Stomach (tissue), 8 donors: ENCODE measurements at regions not wholly inside any gene's neighbourhood (a gene's known extent, or its start where the extent isn't known, plus 50 kb on each side); places are given as distances from the start of the nearest gene placed in this dataset.

Source experiments
- DNase-seq, 2 donors: peaks; one replicate each; pipeline versions ENCODE4 v3.0.0 to v3.0.0-alpha.2; 2013 to 2019
- H3K27ac ChIP-seq, 5 donors: fragments of 200-600 bp in 4 of 5; sonication (generic) in 4 of 5; one replicate each; pipeline ENCODE4 v1.5.1; 2013 to 2019; ENCODE audit warnings: mild to moderate bottlenecking in 1 of 5, moderate library complexity in 1 of 5
- H3K27me3 ChIP-seq, 3 donors: fragments of 200-600 bp; sonication (generic); one replicate each; pipeline ENCODE4 v1.5.1; 2017 to 2019; ENCODE audit warnings: mixed run types in 1 of 3
- H3K36me3 ChIP-seq, 4 donors: fragments of 200-600 bp; sonication (generic); 1 replicate in 3 of 4; 2 replicates in 1 of 4; pipeline ENCODE4 v1.5.1; 2016 to 2019
- H3K4me1 ChIP-seq, 4 donors: fragments of 200-600 bp; sonication (generic); one replicate each; pipeline ENCODE4 v1.5.1; 2016 to 2019
- H3K4me3 ChIP-seq, 4 donors: fragments of 200-600 bp; sonication (generic) in 3 of 4; one replicate each; pipeline ENCODE4 v1.5.1; 2016 to 2019; ENCODE audit warnings: mild to moderate bottlenecking in 1 of 4
- H3K9me3 ChIP-seq, 4 donors: fragments of 200-600 bp; sonication (generic); one replicate each; pipeline ENCODE4 v1.5.1; 2016 to 2019
- EP300 ChIP-seq: sonication (generic); formaldehyde crosslinking; IDR thresholded peaks from one replicate; pipeline ENCODE4 v1.6.1; 2017; ENCODE audit warnings: antibody characterized with exemption
- POLR2A ChIP-seq, 4 donors: fragments of 450-650 bp; IDR thresholded peaks; one replicate each; pipeline ENCODE4 v1.6.1; 2016; ENCODE audit warnings: antibody characterized with exemption in 4 of 4, control low read depth in 2 of 4, mild to moderate bottlenecking in 1 of 4, moderate library complexity in 1 of 4
- POLR2AphosphoS5 ChIP-seq, 3 donors: sonication (generic); formaldehyde crosslinking; IDR thresholded peaks; one replicate each; pipeline ENCODE4 v1.6.1; 2016; ENCODE audit warnings: antibody characterized with exemption in 3 of 3
- WGBS, 5 donors: extraction: QIAGEN DNeasy Blood & Tissue Kit in 3 of 5; methylation state at CpG; one replicate each; pipeline versions ENCODE4 v1.1.5 to v1.1.7; 2013 to 2018; 5-methylcytosine and 5-hydroxymethylcytosine counted together
- intact Hi-C: fragments of 100-400 bp; cut with DNase I; formaldehyde crosslinking; loops from one replicate; pipeline ENCODE4 v1.15.1; 2023; ENCODE audit warnings: low total_unique reads
- TF ChIP-seq, protein P1 (sequence below), 7 experiments: fragments of 450-650 bp in 4 of 7; fragments of 200-600 bp in 3 of 7; sonication (generic) in 3 of 7; IDR thresholded peaks; one replicate each; pipeline ENCODE4 v1.5.1; 2016 to 2019; ENCODE audit warnings: antibody characterized with exemption in 7 of 7, control low read depth in 2 of 7, mild to moderate bottlenecking in 1 of 7
- donor health status: healthy with polysubstance abuse.
- donor health status: Bipolar disorder and iron deficiency.
- donor health status: healthy.

DNA sequence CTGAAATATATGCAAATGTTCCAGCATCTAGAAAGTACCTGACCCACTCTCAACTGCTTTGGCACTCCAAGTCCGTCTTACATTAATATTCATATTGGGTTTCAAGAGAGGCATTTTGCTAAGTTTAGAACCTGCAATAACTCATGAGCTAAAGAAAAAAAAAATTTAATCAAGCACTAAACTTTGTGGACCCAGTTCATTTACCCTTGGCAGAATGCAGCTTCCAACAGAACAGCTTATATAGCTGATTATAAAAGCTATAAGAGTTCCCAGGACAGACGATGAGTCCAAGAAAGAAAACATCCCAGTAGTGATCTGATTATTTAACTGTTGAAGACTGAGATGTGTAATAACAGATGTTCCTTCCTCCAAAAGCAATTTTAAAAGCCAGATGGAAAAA, 592.0 kb downstream of the KCNH5 start:
- TF ChIP-seq POLR2AphosphoS5 (IDR thresholded peaks at IDR 0.05) = no peak
- TF ChIP-seq, protein P1, sequence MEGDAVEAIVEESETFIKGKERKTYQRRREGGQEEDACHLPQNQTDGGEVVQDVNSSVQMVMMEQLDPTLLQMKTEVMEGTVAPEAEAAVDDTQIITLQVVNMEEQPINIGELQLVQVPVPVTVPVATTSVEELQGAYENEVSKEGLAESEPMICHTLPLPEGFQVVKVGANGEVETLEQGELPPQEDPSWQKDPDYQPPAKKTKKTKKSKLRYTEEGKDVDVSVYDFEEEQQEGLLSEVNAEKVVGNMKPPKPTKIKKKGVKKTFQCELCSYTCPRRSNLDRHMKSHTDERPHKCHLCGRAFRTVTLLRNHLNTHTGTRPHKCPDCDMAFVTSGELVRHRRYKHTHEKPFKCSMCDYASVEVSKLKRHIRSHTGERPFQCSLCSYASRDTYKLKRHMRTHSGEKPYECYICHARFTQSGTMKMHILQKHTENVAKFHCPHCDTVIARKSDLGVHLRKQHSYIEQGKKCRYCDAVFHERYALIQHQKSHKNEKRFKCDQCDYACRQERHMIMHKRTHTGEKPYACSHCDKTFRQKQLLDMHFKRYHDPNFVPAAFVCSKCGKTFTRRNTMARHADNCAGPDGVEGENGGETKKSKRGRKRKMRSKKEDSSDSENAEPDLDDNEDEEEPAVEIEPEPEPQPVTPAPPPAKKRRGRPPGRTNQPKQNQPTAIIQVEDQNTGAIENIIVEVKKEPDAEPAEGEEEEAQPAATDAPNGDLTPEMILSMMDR (IDR thresholded peaks at IDR 0.05) = no peak
- TF ChIP-seq EP300 = no peak
- TF ChIP-seq POLR2A (IDR thresholded peaks at IDR 0.05) = no peak
- H3K9me3 ChIP-seq = no peaks in the 10 kb centered on the region
- H3K27me3 ChIP-seq = no peaks in the 10 kb centered on the region
- no peak overlapping the region for H3K27ac ChIP-seq
- no peaks in the 10 kb centered on the region for H3K36me3 ChIP-seq
- intact Hi-C loops = no loop called here
- no peak overlapping the region for H3K4me3 ChIP-seq
- H3K4me1 ChIP-seq = no peaks in the 10 kb centered on the region
- 64 to 83% (median 75%) methylated on average over 2 of the region's 2 CpGs for WGBS, 5 donors
- DNase-seq = no peak

DNA sequence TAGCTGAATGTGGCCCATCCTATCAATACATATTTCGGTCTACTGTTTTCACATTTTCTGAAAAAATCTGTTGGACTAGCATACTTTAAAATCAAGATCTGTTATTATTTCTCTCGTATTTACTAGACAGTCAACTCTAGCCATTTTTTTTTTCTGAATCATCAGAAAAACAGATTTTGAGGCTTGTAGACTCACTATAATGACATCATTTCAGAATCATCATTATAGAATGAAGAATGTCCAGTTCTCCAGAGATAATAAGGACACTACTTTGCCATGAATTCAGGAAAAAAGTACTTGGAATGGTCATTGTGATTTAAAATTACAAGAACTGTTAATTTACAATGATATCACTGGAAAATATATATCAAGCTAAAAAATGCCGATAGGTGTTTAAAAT, 589.8 kb downstream of the KCNH5 start:
- Histone ChIP-seq H3K4me3 (no peak overlapping the region), H3K27me3 (no peaks in the 10 kb centered on the region), H3K27ac (no peak overlapping the region), H3K4me1 (no peaks in the 10 kb centered on the region), H3K36me3 (no peaks in the 10 kb centered on the region), H3K9me3 (no peaks in the 10 kb centered on the region)
- intact Hi-C loops = no loop called here
- TF ChIP-seq POLR2AphosphoS5 (IDR thresholded peaks at IDR 0.05) = no peak
- TF ChIP-seq POLR2A (IDR thresholded peaks at IDR 0.05) = no peak
- TF ChIP-seq, protein P1 (IDR thresholded peaks at IDR 0.05) = no peak
- WGBS, 5 donors = 87 to 96% (median 94%) methylated on average over 3 of the region's 3 CpGs
- no peak for DNase-seq

DNA sequence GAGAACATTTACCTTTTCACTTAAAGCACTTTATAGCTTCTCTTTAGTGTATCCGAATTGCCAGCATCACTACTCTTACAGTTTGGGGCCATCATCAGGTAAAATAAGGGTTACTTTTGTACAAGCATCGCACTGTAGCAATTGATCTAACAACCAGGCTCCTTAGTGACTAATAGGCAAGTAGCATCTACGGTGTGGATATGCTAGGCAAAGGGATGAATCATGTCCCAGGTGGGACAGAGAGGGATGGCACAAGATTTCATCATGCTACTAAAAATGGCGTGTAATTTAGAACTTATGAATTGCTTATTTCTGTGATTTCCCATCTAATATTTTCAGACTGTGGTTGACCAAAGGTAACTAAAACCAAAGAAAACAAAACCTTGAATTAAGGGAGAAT, 582.3 kb downstream of the KCNH5 start:
- Histone ChIP-seq H3K36me3 (no peaks in the 10 kb centered on the region), H3K9me3 (no peaks in the 10 kb centered on the region), H3K4me1 (no peaks in the 10 kb centered on the region), H3K4me3 (no peak overlapping the region), H3K27ac (no peak overlapping the region), H3K27me3 (no peaks in the 10 kb centered on the region)
- WGBS, 5 donors = 81 to 87% (median 84%) methylated on average over 4 of the region's 4 CpGs
- intact Hi-C loops = no loop called here
- DNase-seq = no peak
- no peak for TF ChIP-seq POLR2A (IDR thresholded peaks at IDR 0.05)
- no peak for TF ChIP-seq POLR2AphosphoS5 (IDR thresholded peaks at IDR 0.05)
- TF ChIP-seq, protein P1 (IDR thresholded peaks at IDR 0.05) = no peak
- TF ChIP-seq EP300 = no peak

DNA sequence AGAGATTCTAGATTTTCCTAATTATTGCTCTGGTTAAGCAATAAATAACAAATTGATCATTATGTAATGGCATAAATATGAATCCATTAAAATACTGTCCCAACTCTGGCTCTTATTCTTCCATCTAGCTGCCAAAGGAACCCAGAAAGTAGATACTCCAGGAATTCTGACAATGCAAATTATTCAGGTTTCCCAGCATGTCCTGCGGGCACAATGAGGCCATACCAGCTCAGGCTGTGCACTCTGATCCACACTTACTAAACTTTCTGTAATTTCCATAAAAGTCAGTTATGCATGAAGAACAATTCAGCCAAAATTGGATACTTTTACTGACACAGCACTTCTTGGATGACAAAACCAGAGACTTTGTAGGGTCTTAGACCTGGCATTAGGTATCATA, 576.3 kb downstream of the KCNH5 start:
- Histone ChIP-seq H3K36me3 (no peaks in the 10 kb centered on the region), H3K4me1 (no peaks in the 10 kb centered on the region), H3K27ac (no peak overlapping the region), H3K4me3 (no peak overlapping the region), H3K9me3 (no peaks in the 10 kb centered on the region), H3K27me3 (no peaks in the 10 kb centered on the region)
- WGBS, 5 donors = 89 to 100% (median 95%) methylated on average over 1 of the region's 1 CpG
- intact Hi-C loops = no loop called here
- TF ChIP-seq, protein P1 (IDR thresholded peaks at IDR 0.05) = no peak
- TF ChIP-seq POLR2A (IDR thresholded peaks at IDR 0.05) = no peak
- no peak for TF ChIP-seq POLR2AphosphoS5 (IDR thresholded peaks at IDR 0.05)
- TF ChIP-seq EP300 = no peak
- DNase-seq = no peak

DNA sequence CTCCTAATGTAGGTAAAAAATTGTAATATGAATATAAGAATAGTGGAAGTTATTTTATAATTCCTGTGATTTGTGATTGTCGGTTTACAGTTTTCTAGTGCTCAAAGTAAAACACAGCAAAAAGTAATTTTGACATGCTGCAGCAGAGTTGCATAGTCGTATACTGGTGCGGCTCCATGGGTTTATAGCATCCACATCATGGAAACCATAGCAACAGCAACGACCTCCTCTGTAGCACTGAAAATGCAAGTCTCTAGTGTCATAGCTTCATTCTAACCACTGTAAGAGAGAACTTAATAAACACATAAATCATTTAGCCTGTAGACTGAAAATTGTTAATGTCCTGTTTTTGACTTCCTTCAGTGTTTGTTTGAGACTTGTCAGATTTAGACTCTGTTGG, 574.3 kb downstream of the KCNH5 start:
- WGBS, 5 donors = 80 to 91% (median 85%) methylated on average over 4 of the region's 4 CpGs

More for the DNA sequence above, 574.3 kb downstream of the KCNH5 start:
- H3K27me3 ChIP-seq = no peaks in the 10 kb centered on the region
- H3K4me3 ChIP-seq = no peak overlapping the region
- no peaks in the 10 kb centered on the region for H3K36me3 ChIP-seq
- DNase-seq = no peak
- H3K9me3 ChIP-seq = no peaks in the 10 kb centered on the region
- H3K27ac ChIP-seq = no peak overlapping the region
- intact Hi-C loops = no loop called here
- H3K4me1 ChIP-seq = no peaks in the 10 kb centered on the region
- TF ChIP-seq EP300 (no peak), POLR2A (IDR thresholded peaks at IDR 0.05) (no peak), POLR2AphosphoS5 (IDR thresholded peaks at IDR 0.05) (no peak)
- TF ChIP-seq, protein P1 (IDR thresholded peaks at IDR 0.05) = no peak
